ENCODE measurements at regions not wholly inside any gene's neighbourhood (a gene's known extent, or its start where the extent isn't known, plus 50 kb on each side); places are given as distances from the start of the nearest gene placed in this dataset.

- TF ChIP-seq CTCF (conservative IDR thresholded peaks at IDR 0.05; ENCODE audit: low read depth, low read length) (no peak), EZH2phosphoT487 (IDR thresholded peaks at IDR 0.05; ENCODE audit: borderline replicate concordance, low read length) (no peak), EZH2 (IDR thresholded peaks at IDR 0.05; ENCODE audit: low read length, unreplicated experiment) (no peak)
Observed at GRCh38 chr5:53403291-53403690, 77.1 kb upstream of the FST start.

Data from PC-3 (cell line).